ENCODE measurements at regions not wholly inside any gene's neighbourhood (a gene's known extent, or its start where the extent isn't known, plus 50 kb on each side); places are given as distances from the start of the nearest gene placed in this dataset.

DNA sequence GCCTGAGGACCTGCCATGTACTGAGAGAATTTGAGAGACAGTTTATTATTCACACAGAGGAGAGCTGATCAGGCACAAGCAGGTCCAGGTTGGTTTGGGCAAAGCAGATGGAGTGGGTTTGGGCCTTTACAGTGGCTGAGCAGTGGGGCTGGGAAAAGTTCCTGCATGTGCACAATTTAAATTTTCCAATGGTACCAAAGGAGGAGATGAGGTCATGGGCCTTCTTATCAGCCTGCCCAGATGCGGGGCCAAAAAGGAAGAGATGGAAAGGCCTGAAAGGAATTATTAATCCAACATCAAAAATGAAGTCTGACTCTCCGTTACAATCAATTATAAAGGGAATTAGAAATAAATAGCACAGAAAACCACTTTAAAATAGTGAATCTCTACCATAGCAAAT lies 367.6 kb downstream of the TMEM135 start:
- no peak for DNase-seq

DNA sequence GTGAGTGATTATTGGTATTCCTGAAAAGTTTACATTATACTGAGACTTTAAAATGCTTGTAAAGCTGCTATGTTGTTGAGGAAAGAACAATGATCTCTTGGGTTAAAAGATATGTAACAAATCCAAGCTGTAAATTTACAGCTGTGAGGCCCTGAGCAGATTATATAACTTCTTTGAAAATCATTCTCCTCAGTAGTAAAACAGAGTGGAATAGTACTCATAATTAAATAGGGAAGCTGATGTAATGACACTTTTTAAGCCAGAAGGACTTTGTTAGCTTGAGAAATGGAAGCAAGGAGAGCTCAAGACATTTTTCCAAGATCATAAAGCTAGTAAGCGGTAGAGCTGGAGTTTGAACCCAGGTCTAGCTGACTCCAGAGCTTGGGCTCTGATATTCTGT lies 363.9 kb downstream of the TMEM135 start:
- no peak for DNase-seq

DNA sequence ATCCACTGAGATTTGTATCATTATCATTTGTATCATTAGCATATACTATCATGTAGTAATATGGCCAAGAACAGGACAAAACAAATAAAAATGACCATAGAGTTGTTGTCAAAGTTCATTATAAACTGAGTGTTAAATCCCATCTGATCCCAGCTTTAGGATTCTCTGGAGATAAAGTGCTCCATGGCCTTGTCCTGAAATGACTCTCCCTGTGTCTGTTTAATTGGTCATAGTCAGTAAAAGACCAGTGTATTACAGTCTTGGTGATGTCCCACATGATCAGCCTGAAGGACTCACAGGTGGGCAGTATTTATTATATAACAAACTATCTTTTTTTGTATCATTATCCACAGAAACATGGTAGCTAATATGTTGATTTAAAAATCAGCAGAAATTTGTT lies 361.6 kb downstream of the TMEM135 start:
- DNase-seq: no peak

DNA sequence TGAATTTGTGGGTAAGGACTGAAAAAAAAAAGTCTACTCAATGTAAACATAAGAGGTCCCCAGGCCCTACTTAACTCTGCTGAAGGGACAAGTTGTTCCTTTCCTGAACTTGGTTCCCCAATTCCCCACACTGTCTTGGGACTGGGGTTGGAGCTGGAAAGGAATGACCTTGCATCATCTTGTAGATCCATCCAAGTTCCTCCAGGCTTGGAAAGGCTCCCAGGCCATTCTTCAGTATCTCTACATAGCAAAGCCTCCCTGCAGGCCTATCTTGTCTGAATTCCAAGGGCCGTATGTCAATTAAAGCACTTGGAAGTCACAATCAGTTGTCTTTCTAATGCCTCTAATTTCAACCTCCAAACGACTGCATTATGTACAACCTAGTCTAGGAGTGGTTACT lies 361.2 kb downstream of the TMEM135 start:
- DNase-seq: no peak

DNA sequence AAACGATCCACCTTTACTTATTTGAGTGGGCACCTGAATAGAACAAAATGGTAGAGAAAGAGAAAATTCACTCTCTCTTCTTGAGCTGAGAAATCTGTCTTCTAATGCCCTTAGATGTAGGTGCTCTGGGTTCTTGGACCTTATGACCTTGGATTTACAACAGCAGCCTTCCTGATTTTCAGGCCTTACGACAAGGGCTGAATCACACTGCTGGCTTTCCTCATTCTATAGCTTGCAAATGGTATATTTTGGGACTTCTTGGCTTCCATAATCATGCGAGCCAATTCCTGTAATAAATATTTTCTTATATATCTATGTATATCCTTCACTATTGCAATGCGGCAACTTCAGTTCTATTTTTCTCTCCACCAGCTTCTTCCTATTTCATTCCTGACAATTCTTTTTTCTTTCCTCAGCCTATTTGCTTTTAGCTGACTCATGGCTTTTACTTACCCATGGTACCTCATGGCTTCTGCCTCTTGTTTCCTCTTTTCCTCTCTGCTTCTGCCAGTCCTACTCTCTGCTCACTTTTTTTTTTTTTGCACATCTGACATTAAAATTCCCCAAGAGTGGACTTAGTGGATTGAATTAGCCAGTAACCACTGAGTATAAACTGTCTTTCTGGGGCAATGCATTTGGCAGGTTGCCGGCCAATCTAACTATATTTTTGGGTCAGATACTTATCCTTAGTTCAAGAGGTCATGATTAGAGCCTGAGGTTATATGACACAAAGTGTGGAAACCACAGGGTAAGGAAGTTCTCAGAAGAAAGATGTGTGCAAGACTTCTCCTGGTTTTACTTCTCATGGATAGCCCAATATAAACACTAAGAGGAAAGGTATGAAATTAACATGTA lies 359.5 kb downstream of the TMEM135 start:
- DNase-seq: no peak

DNA sequence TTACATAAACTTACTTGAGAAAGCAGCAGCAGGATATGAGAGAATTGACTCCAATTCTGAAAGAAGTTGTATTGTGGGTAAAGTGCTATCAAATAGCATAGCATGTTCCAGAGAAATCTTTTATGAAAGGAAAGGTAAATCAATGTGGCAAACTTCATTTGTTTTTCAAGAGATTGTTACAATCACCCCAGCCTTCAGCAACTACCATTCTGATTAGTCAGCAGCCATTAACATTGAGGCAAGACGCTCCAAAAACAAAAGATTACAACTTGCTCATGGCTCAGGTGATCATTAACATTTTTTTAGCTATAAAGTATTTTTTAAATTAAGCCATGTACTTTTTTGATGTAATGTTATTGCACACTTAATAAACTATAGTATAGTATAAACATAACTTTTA lies 357.2 kb downstream of the TMEM135 start:
- no peak for DNase-seq

DNA sequence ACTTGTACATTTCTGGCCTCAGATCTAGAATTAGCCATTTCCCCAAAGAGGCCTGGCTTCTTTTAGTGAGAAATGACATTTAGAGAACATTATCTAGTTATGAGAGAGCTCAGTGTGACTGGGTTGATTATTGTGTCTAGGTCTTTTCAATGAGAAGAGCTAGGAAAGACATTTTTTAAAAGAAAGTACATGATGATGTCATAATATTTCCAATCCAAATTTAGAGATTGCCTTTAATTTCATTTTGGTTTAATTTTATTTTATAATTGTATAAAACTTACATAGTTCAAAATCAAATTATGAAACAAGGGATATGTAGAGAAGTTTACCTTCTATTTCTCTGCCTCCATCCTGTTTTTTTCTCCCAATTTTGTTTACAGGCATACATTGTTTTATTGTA lies 354.9 kb downstream of the TMEM135 start:
- no peak for DNase-seq

DNA sequence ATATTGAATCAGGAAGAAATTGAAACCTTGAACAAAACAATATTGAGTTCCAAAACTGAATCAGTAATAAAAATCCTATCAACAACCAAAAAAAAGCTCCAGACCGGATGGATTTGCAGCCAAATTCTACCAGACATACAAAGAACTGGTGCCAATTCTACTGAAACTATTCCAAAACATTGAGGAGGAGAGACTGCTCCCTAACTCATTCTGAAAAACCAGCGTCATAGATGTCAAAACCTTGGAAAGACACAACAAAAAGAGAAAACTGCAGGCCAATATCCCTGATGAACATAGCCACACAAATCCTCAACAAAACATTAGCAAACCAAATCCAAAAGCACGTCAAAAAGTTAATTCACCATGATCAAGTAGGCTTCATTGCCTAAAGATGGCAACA lies 353.8 kb downstream of the TMEM135 start:
- no peak for DNase-seq

DNA sequence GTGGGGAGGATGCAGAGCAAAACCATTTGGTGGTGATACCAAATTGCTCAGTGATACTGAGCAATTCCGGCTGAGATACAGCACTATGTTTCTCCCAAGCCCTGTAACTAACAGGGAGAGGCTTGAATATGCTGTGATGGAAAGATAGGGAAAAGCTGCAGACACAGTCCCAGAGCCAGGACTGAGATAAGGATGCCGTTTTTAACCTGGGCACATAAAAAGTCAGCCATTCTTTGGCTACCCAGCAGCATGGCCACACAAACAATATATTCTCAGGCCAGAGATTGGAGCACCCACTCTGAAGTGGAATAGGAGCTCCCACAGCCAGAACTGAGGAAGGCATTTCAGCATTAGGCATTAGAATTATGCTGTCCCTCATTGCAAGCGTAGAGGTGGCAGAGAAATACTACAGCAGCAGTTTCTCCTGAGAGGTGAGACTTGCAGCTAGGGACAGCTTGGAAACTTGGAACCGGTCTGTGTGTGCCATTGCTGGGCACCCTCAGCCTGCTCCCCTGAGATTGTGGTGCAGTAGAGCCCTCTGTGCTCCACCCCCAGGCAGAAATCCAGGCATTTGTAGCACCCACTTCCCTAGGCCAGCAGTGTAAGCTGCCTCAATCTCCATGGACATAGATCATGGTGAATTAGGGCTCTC lies 346.5 kb downstream of the TMEM135 start:
- no peak for DNase-seq

DNA sequence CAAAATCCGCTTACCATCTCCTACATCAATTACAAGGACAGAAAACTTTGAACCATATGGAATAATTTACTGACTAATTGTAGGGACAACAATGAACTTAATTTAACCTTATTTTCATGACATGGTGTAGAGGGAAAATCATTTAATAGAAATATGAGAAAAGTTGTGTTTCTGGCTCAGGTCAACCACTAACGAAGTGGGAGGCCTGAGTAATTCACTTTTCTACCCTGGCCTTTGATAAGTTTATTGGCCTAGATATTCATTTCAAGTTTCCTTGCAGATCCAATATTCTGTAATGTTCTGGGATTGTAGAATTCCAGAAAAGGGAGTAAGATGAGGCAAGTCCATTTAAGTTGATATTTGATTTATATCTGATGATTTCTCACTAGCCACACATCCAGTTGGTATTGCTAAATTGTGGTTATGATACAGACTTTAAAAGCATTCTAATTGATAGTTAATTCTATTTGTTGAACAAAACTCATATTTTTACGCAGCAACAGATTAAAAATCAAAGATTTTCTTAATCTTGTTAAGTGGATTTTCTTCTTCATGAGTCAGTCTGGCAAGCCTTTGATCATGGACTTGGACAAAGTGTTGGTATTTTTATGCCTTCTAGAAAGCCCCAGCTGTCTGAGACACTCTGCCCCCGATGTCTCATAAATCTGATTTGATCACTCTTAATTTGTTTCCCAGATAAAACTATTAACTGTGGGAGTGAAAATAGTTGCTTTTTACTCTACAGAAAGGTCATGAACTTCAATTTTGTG lies 336.5 kb downstream of the TMEM135 start:
- DNase-seq: no peak
